Glomerular visceral epithelial cell (primary cell): ENCODE measurements at regions not wholly inside any gene's neighbourhood (a gene's known extent, or its start where the extent isn't known, plus 50 kb on each side); places are given as distances from the start of the nearest gene placed in this dataset.
"Not testable (repeated sequence)": the region's sequence is repeated elsewhere in the genome, so short reads cannot be mapped to it uniquely, and the experiment has no call there.

ENCODE experiments used
- DNase-seq: peaks from one replicate; pipeline ENCODE4 v3.0.0-alpha.2; 2016; ENCODE audit errors: extremely low spot score

DNA sequence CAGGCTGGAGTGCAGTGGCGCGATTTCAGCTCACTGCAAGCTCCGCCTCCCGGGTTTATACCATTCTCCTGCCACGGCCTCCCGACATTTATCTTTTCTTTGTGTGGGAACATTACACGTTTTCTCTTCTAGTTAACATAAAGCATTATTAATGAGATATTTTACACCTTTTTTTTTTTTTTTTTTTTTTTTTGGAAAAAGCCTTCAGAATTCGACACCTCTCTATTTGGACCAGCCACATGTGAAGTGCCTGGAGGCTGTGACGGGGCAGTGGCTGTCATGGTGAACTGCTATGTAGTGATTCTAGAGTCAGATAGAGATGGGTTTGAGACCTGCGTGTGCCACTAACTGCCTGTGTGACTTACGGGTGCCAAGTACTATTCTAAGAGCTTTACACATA is 64.3 kb downstream of the SMIM38 start:
- no peak for DNase-seq

DNA sequence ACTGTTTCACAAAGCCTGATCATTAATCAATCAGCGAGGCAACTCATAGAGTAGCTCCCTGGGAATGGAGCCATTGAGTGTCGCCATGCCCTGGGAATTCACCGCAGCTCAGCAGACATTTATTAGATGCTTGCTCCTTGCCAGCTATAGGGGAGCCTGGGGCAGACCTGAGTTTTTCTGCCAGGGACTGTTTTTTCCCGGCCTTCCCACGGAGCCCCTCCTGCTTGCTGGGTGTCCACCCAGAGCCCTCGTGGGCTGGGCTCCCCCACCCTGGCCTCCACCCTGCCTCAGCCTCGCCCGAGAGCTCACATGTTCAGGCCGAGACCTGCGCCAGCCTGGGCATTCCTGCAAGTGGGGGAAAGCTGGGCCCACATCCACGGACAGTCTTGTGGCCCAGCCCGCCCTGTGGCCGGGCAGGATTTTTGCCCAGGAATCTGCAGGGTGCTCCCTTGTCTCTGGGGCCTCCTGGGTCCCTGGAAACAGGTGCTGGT is 64.9 kb downstream of the SMIM38 start:
- DNase-seq = no peak

DNA sequence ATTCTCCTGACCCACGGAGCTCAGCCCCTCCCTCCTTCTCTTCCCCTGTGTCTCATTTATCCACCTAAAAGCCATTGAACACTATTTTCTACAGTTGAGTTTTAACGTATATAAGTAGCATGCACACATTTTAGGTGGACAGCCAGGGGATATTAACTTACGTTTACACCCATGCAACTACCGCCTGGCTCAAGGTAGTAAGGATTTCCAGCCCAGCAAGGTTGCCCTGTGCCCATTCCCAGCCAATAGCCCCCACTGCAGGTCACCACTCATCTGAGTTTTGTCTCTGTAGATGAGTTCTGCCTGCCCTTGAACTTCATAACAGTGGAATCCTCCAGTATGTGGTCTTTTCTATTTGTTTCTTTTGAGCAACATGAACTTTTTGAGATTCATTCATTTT is 65.4 kb downstream of the SMIM38 start:
- DNase-seq = no peak

DNA sequence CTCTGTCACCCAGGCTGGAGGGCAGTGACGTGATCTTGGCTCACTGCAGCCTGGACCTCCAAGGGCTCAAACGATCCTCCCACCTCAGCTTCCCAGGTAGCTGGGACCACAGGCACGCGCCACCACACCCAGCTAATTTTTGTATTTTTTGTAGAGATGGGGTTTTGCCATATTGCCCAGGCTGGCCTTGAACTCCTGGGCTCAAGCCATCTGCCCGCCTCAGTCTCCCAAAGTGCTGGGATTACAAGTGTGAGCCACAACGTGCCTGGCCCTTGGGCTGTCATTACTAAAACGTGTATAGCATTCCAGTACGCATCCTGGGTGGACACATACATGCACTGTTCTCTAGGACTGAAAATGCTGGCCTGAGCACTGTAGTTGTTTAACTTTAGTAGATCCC is 65.9 kb downstream of the SMIM38 start:
- DNase-seq = not testable (repeated sequence)

DNA sequence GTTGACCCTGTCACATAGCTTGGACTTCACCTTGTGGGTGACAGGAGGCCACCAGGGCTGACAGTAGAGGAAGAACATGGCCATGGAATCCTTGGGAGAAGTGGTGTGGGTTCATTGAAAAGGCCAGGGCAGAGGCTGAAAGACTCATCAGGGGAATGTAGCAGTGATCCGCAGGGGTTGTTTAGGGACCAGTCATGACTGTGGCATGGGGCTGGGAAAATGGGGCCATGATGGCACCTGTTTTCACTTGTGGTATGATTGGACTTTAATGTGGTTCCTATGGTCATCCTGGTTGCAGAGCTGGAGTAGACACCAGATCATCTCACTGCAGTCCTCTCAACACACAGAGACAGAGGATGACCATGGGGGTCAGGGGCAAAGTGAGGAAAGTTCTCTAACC is 66.7 kb upstream of the MYEOV start:
- DNase-seq = no peak

DNA sequence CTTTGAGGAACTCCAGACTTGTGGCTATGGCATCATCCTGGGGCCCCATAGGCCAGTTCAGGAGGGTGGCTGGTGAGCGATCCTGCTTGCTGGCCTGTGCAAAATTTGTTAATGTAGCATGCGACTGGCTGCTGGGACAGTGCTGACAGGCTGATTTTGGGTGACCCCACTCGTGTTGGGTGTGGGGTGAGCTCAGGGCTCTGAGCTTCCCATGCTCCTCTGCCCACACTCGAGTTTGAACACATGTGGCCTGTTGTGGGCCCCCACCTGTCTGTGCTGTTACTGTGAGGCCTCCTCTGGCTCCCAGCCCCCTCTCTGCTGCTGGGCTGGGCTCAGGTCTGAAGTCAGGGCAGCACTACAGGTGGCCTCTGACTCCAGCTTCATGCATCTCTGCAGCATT is 64.4 kb upstream of the MYEOV start:
- DNase-seq = no peak

GRCh38 chr11:69230856-69231425 is 63.0 kb upstream of the MYEOV start:
- no peak for DNase-seq

DNA sequence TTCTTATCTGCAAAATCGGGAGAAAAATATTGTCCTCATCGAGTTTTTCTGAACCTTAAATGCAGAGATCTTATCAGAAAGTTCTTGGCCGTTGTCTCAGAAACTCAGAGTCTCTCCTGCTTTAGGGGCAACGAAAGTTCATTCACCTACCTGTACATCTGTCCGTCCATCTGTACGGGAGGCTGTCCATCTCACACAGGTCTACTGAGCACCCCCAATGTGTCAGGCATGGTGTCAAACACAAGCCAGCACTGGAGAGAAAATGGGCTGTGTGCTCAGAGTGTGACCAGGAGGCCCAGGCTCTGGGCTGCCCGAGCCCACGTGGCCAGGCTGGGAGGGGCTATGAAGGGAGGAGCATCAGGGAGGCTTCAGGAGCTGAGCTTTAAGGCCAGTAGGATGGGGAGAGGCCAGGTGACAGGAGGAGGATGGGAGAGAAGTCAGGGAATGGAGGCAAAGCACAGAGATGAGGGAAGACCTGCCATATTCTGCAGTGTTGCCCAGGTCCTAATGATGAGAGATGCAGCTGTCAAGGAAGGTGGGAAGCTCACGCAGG is 62.4 kb upstream of the MYEOV start:
- DNase-seq = no peak

DNA sequence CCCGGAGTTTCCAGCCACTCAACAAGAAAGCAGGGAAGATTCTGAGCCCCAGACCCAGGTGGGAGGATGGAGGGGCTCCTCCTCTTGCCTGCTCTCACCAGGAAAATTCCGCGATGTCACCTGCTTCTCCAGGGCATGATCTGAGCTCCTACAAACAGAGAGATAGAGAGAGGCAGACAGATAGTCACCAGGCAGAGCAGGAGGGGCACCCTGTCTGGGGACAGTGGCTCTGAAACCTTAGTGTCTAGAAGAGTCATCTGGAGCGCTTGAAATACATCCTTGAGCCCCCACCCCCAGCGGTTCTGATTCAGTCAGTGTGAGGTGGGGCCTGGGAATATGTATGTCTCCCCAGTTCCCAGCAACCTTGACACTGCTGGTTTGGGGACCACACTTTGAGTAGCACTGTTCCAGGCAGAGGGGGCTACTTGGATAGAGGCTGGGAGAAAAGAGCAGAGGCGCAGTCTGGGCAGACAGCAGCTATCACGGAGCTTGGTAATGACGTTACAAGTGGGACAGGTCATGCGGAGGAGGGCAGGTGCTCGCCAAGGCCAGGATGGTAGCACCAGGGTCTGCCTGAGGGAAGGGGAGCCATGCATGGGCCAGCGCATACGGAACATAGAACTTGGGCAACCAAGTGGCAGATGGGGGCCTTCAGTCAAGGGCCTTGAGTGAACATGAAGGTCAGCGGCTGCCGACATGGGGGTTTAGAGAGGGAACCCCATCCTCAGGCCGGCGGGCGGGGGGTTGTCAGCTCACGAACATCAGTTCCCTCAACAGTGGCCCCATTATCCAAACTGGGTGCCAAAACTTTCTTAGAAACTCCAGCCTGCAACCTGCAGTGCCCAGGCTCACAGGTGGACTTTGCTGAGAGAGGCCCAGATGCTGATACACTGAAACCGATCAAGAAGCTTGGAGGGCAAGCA is 60.9 kb upstream of the MYEOV start:
- DNase-seq = no peak

DNA sequence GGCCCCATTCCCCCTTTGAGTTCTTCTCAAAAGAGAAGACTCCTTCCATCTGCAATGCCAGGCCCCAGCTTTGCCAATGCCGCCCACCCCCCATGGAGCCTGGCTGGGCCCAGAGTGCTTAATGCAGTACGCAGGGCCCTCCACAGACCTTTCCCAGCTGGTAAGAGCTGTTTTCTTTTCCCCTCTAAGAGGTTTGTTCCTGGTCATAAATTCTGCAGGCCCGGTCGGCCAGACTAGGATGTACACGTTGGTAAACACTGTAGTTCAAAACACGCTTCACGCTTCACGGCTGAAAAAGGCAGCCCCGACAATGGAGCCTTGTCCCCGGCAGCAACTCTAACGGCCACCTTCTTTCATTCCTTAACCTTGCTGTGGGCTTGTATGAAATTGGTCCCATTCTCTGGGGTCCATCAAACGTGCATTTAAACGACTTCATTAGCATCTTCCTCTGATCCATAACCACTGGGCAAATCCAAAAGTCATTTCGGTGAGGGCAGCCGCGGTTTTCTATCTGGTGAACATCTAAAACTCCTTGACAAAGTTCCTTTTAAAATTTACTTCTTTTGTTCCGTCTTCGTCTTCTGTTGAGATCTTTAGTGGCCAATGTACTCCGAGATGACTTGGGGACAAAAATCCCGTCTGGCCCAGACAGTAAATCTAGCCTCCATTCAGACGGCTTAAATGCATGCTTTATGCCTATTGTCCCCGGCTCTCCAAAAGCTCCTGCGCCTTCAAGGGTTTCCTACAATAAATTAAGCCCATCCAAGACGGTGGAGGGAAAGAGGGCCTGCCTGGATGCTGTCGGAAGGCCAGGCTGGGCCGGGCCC is 60.0 kb upstream of the MYEOV start:
- DNase-seq = no peak

DNA sequence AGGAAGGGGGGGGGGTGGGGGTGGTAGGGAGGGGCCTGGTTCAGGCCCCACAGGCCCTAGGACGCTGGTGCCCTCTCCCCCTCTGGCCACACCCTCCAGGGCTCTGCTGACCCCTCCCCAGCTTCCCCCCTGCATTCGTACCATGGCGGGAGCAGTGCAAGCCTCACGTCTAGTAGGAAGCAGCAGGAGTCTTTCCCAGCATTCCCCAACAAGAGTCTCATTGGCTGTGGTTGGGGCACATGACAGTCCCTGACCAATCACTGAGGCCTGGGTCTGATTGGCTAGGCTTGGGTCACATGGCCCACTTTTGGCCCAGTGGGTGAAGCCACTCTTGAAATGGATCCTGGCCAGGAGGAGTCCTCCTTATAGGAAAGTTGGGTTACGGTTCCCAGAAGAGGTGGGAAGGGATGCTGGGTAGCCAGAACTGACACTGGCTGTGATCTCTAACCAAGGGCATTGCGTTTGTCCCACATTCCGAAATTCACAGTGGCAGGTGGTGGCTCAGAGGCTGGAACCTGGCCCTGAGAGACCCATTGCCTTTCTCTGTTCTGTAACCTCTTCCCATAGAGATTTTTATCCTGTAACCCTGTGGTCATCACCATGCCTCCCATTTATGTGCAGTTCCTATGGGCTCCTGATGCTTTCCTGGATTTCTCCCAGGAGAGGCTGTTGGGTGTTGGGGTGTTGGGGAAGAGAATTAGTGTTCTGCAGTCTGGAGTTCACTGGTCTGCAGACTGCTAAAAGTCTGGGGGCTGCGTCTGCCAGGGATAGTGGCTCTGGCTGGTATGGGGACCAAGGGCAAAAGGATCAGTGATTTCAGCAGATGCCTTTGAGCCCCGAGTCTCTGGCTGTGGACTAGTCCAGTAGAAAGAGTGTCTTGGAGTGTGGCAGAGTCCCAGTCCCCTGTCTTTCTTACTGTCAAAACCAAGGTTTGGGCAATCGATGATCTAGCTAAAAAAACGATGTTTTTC is 58.9 kb upstream of the MYEOV start:
- no peak for DNase-seq

DNA sequence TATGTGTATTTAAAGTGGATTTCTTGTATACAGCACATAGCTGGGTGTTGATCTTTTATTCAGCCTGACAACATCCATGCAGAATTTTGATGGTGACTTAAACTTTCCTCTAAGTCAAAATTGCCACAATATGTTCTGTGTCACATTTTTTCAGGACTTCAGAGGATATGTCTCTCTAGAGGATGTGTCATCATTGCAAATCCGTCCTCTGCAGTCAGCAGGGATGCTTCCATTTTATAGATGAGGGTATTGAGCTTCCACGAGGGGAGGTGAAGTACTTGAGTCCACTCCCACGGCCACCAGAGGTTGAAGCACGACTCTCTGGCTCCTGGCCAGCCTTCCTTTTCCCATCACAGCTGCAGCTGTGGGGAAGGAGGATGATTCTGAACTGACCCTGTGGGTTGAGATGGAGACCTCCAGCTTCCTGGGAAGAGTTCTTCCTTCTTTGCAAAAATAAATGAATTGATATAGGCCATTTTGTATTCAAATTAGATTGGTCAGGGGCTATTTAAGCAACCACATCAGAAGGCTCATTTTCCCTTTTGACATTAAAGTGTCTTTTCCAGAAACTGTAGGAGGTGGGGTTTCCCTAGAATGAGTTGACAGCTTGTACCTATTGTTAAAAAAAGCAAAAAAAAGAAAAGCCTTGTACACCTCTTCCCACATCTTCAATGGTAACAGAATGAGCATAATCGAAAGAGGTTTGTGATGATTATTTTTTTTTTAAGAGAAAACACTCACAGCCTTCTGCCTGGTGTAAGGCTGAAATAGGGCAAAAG is 55.2 kb upstream of the MYEOV start:
- DNase-seq = no peak

GRCh38 chr11:69239641-69240040 is 54.3 kb upstream of the MYEOV start:
- no peak for DNase-seq

DNA sequence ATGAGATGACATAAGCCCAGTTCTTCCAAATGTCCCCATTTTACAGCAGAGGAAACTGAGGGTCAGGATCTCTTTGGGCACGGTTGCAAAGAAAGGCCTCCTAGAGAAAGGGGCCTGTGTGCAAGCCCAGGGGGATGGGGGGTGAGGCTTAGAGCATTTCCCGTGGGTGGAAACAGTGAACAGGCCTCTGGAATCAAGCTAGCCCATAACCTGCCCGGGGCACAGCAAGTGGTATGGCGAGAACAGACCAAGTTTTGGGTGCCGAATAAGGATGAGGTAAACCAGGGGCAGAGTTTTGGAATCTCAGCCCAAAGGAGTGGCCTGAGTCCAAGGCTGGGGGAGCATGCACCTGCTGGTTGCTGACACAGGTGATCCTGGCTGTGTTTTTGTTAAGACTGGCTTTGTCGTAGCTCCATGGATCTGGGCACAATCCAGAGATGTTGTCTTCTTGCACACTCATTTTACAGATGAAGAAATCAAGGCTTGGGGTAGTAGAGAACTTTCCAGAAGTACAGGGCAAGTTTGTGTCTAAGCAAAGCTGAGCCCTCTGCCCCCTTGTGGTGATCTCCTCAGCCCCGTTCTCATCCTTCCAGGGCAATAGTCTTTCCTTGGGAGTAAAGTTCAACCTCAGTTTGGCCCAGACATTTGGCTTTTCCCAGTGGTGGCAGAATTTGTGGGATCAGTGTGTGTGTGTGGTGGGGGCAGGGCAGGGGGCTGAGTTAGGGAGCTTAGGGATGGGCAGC is 53.5 kb upstream of the MYEOV start:
- no peak for DNase-seq

DNA sequence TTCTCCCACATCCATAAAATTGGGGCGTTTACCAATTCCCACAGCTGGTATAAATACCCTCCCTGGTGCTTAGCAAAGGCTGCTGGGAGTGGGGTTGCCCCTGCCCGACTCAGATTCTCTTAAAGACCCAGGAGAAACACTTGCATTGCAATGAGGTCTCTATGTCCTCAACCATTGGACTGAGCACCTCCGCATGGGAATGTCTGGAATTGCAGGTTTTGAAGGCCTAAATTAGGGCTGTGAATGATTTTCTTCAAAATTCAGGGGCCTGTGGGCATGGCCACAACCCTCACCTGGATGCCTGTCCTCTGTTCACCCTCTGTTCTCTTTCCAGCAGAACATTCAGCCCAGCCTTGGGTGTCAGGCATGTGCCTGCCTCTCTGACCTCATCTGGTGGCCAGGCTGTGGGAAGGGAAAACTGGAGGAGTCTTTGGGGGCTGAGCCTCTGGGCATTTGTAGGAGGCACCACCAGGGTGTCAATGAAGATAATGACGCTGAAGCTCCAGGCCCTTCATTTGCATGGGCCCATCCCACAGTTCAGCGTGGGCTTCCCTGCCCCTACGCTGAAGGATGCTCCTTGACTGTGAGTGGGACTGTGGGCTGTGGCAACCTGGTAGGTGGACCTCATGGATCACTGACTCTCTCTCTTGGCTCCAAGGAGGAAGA is 52.7 kb upstream of the MYEOV start:
- DNase-seq = no peak

GRCh38 chr11:69241844-69242243 is 52.1 kb upstream of the MYEOV start:
- DNase-seq = no peak

GRCh38 chr11:69242266-69242920 is 51.6 kb upstream of the MYEOV start:
- no peak for DNase-seq

GRCh38 chr11:69243496-69244200 is 50.3 kb upstream of the MYEOV start:
- no peak for DNase-seq
